ENCODE measurements at regions not wholly inside any gene's neighbourhood (a gene's known extent, or its start where the extent isn't known, plus 50 kb on each side); places are given as distances from the start of the nearest gene placed in this dataset.

DNA sequence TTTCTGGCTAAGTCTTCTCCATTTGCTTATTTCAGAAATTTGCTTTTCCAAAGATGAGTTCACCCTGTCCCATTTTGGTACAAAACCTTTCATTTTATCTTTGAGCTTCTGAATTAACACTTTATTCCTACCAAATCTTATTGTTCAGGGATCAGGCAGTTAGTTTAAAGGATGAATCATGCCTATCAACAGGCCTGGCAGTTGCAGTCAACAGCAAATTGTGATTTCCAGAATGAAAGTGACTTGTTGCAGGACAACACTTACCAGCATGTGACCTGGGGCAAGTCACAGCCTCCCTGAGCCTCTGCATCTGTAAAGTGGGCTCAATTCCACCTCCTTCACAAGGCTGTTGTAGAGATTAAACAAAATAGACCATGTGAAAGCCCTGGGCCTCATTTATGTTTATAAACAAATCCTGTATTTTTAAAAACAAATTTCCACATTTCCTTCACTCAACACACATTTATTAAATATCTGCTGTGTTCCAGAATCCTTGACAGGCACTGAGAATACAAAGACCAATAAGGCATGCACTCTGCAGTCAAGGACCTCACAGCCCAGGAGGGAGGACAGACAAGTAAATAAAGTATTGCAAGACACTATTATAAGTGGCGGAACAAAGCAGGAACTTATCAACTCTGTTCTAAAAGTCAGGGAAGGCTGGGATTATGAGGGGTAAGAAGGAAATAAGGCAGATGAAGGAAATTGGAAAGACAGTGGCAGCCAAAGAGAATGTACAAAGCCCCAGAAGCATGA, 359.1 kb upstream of the IL12A start:
- TF ChIP-seq, protein P1, sequence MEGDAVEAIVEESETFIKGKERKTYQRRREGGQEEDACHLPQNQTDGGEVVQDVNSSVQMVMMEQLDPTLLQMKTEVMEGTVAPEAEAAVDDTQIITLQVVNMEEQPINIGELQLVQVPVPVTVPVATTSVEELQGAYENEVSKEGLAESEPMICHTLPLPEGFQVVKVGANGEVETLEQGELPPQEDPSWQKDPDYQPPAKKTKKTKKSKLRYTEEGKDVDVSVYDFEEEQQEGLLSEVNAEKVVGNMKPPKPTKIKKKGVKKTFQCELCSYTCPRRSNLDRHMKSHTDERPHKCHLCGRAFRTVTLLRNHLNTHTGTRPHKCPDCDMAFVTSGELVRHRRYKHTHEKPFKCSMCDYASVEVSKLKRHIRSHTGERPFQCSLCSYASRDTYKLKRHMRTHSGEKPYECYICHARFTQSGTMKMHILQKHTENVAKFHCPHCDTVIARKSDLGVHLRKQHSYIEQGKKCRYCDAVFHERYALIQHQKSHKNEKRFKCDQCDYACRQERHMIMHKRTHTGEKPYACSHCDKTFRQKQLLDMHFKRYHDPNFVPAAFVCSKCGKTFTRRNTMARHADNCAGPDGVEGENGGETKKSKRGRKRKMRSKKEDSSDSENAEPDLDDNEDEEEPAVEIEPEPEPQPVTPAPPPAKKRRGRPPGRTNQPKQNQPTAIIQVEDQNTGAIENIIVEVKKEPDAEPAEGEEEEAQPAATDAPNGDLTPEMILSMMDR (IDR thresholded peaks at IDR 0.05; ENCODE audit: extremely low read depth, low read depth, low read length) = no peak
- Histone ChIP-seq H3K9me3 (ENCODE audit: low read depth, low read length) (no peaks in the 10 kb centered on the region), H4K20me1 (ENCODE audit: insufficient read depth, low read length) (no peaks in the 10 kb centered on the region), H3K4me3 (ENCODE audit: insufficient read depth, low read length) (no peak overlapping the region), H3K36me3 (ENCODE audit: insufficient read depth, low read length) (no peaks in the 10 kb centered on the region), H3K27ac (ENCODE audit: low read depth, low read length) (no peak overlapping the region), H3K79me2 (ENCODE audit: insufficient read depth, low read length) (no peaks in the 10 kb centered on the region), H3K4me1 (ENCODE audit: insufficient read depth, low read length) (peaks cover 10% of the 10 kb centered on the region), H3K4me2 (ENCODE audit: insufficient read depth, low read length) (no peak overlapping the region), H2AFZ (ENCODE audit: low read length) (no peak overlapping the region), H3K27me3 (ENCODE audit: insufficient read depth, low read length) (no peaks in the 10 kb centered on the region)
- peak; percentile 25 for DNase-seq (ENCODE audit: insufficient read length, low spot score, missing footprints)

DNA sequence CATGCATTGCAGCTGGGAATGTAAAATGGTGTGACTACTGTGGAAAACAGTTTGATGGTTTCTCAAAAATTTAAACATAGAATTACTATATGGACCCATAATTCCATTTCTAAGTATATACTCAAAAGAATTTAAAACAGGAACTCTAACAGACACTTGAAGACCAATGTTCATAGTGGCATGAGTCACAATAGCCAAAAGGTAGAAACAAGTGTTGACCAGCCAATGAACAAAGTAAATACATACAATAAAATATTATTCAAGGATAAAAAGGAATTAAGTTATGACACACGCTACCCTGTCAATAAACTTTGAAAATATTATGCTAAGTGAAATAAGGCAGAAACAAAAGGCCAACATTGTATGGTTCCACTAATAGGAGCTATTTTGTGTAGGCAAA, 357.4 kb upstream of the IL12A start:
- Histone ChIP-seq H3K4me2 (ENCODE audit: insufficient read depth, low read length) (no peak overlapping the region), H3K79me2 (ENCODE audit: insufficient read depth, low read length) (no peaks in the 10 kb centered on the region), H3K27ac (ENCODE audit: low read depth, low read length) (no peak overlapping the region), H3K27me3 (ENCODE audit: insufficient read depth, low read length) (no peaks in the 10 kb centered on the region), H2AFZ (ENCODE audit: low read length) (no peak overlapping the region), H3K9me3 (ENCODE audit: low read depth, low read length) (no peaks in the 10 kb centered on the region), H3K36me3 (ENCODE audit: insufficient read depth, low read length) (no peaks in the 10 kb centered on the region), H3K4me3 (ENCODE audit: insufficient read depth, low read length) (no peak overlapping the region), H3K4me1 (ENCODE audit: insufficient read depth, low read length) (peaks cover 19% of the 10 kb centered on the region), H4K20me1 (ENCODE audit: insufficient read depth, low read length) (no peaks in the 10 kb centered on the region)
- TF ChIP-seq, protein P1 (IDR thresholded peaks at IDR 0.05; ENCODE audit: extremely low read depth, low read depth, low read length) = no peak
- DNase-seq (ENCODE audit: insufficient read length, low spot score, missing footprints) = no peak

GRCh38 chr3:159632128-159632527, 356.5 kb upstream of the IL12A start:
- no peak for DNase-seq (ENCODE audit: insufficient read length, low spot score, missing footprints)
- Histone ChIP-seq H3K4me3 (ENCODE audit: insufficient read depth, low read length) (no peak overlapping the region), H3K79me2 (ENCODE audit: insufficient read depth, low read length) (no peaks in the 10 kb centered on the region), H3K4me2 (ENCODE audit: insufficient read depth, low read length) (no peak overlapping the region), H4K20me1 (ENCODE audit: insufficient read depth, low read length) (no peaks in the 10 kb centered on the region), H2AFZ (ENCODE audit: low read length) (no peak overlapping the region), H3K27ac (ENCODE audit: low read depth, low read length) (no peak overlapping the region), H3K4me1 (ENCODE audit: insufficient read depth, low read length) (peaks cover 21% of the 10 kb centered on the region), H3K9me3 (ENCODE audit: low read depth, low read length) (no peaks in the 10 kb centered on the region), H3K27me3 (ENCODE audit: insufficient read depth, low read length) (no peaks in the 10 kb centered on the region), H3K36me3 (ENCODE audit: insufficient read depth, low read length) (no peaks in the 10 kb centered on the region)
- TF ChIP-seq, protein P1 (IDR thresholded peaks at IDR 0.05; ENCODE audit: extremely low read depth, low read depth, low read length) = no peak

GRCh38 chr3:159632851-159633250, 355.8 kb upstream of the IL12A start:
- no peak overlapping the region for H3K4me3 ChIP-seq (ENCODE audit: insufficient read depth, low read length)
- no peaks in the 10 kb centered on the region for H3K79me2 ChIP-seq (ENCODE audit: insufficient read depth, low read length)
- H3K27me3 ChIP-seq (ENCODE audit: insufficient read depth, low read length) = no peaks in the 10 kb centered on the region
- H4K20me1 ChIP-seq (ENCODE audit: insufficient read depth, low read length) = no peaks in the 10 kb centered on the region
- H3K36me3 ChIP-seq (ENCODE audit: insufficient read depth, low read length) = no peaks in the 10 kb centered on the region
- no peak overlapping the region for H2AFZ ChIP-seq (ENCODE audit: low read length)
- TF ChIP-seq, protein P1 (IDR thresholded peaks at IDR 0.05; ENCODE audit: extremely low read depth, low read depth, low read length) = no peak
- no peak overlapping the region for H3K4me2 ChIP-seq (ENCODE audit: insufficient read depth, low read length)
- H3K4me1 ChIP-seq (ENCODE audit: insufficient read depth, low read length) = peaks cover 28% of the 10 kb centered on the region
- H3K27ac ChIP-seq (ENCODE audit: low read depth, low read length) = no peak overlapping the region
- DNase-seq (ENCODE audit: insufficient read length, low spot score, missing footprints) = no peak
- no peaks in the 10 kb centered on the region for H3K9me3 ChIP-seq (ENCODE audit: low read depth, low read length)

Measured in osteoblast (primary cell).